DND-41 (cell line): ENCODE measurements at regions not wholly inside any gene's neighbourhood (a gene's known extent, or its start where the extent isn't known, plus 50 kb on each side); places are given as distances from the start of the nearest gene placed in this dataset.

Experiments
- ATAC-seq: fragments of 200-7000 bp; cut with Tn5 transposase; 3 replicates; pipeline ENCODE4 v1.9.1; 2021; ENCODE audit warnings: low read depth; ENCODE audit not compliant: insufficient read depth
- DNase-seq: peaks from one replicate; pipeline ENCODE4 v3.0.0-alpha.2; 2020
- H2AFZ ChIP-seq: 2 replicates; pipeline ENCODE4 v1.6.0; 2012; ENCODE audit warnings: low read depth, low read length
- H3K27ac ChIP-seq: 2 replicates; pipeline ENCODE4 v1.5.1; 2012; ENCODE audit warnings: low read length, inconsistent platforms
- H3K27me3 ChIP-seq: fragments of 200-600 bp; sonication (generic); 2 replicates; pipeline ENCODE4 v1.6.0; 2012; ENCODE audit warnings: low read length, mild to moderate bottlenecking, inconsistent platforms; ENCODE audit not compliant: insufficient read depth, poor library complexity
- H3K36me3 ChIP-seq: 2 replicates; pipeline ENCODE4 v1.5.1; 2012; ENCODE audit warnings: low read length, inconsistent platforms; ENCODE audit not compliant: insufficient read depth
- H3K4me1 ChIP-seq: 2 replicates; pipeline ENCODE4 v1.5.1; 2012; ENCODE audit warnings: mild to moderate bottlenecking, low read length; ENCODE audit not compliant: insufficient read depth
- H3K4me2 ChIP-seq: 2 replicates; pipeline ENCODE4 v1.6.0; 2012; ENCODE audit warnings: mild to moderate bottlenecking, moderate library complexity, low read length, inconsistent platforms; ENCODE audit not compliant: insufficient read depth
- H3K4me3 ChIP-seq, 2 experiments: fragments of 200-600 bp in 1 of 2; shearing (Covaris generic) in 1 of 2; 2 replicates each; pipeline ENCODE4 v1.5.1; 2012 to 2016; ENCODE audit warnings: inconsistent platforms in 2 of 2, low read length in 2 of 2, mild to moderate bottlenecking in 2 of 2, low read depth in 1 of 2, moderate library complexity in 1 of 2
- H3K79me2 ChIP-seq: 2 replicates; pipeline ENCODE4 v1.6.0; 2012; ENCODE audit warnings: low read length, inconsistent platforms; ENCODE audit not compliant: insufficient read depth
- H3K9ac ChIP-seq: 2 replicates; pipeline ENCODE4 v1.6.0; 2012; ENCODE audit warnings: low read depth, mild to moderate bottlenecking, inconsistent platforms, low read length, moderate library complexity
- H3K9me3 ChIP-seq: 2 replicates; pipeline ENCODE4 v1.5.1; 2012; ENCODE audit warnings: low read length, moderate library complexity, mild to moderate bottlenecking, inconsistent platforms; ENCODE audit not compliant: insufficient read depth, severe bottlenecking
- H4K20me1 ChIP-seq: 2 replicates; pipeline ENCODE4 v1.6.0; 2012; ENCODE audit warnings: low read length; ENCODE audit not compliant: insufficient read depth
- CTCF ChIP-seq: IDR thresholded peaks from 2 replicates; pipeline ENCODE4 v1.5.1; 2012; ENCODE audit warnings: borderline replicate concordance, low read length, moderate library complexity, mild to moderate bottlenecking; ENCODE audit not compliant: poor library complexity, severe bottlenecking; ENCODE audit errors: extremely low read depth
- EZH2 ChIP-seq: IDR thresholded peaks from 3 replicates; pipeline ENCODE4 v1.6.1; 2012; ENCODE audit warnings: borderline replicate concordance, low read depth, mild to moderate bottlenecking, moderate library complexity, low read length, inconsistent platforms; ENCODE audit not compliant: severe bottlenecking

GRCh38 chr22:48650323-48651035 lies 1177.2 kb downstream of the BRD1 start:
- Histone ChIP-seq H3K79me2 (no peaks in the 10 kb centered on the region), H3K4me3 (no peak overlapping the region), H3K4me2 (no peak overlapping the region), H3K4me1 (no peaks in the 10 kb centered on the region), H4K20me1 (peaks cover 3% of the 10 kb centered on the region; the same call in 1 of the 2 replicates), H3K27me3 (no peaks in the 10 kb centered on the region), H2AFZ (no peak overlapping the region), H3K9ac (no peak overlapping the region), H3K9me3 (no peaks in the 10 kb centered on the region), H3K27ac (no peak overlapping the region), H3K36me3 (no peaks in the 10 kb centered on the region)
- DNase-seq (no peak), ATAC-seq (no peak)
- TF ChIP-seq EZH2 (no peak), CTCF (no peak)

GRCh38 chr22:48649466-48649865 lies 1178.2 kb downstream of the BRD1 start:
- no peaks in the 10 kb centered on the region for H3K27me3 ChIP-seq
- H3K9me3 ChIP-seq: no peaks in the 10 kb centered on the region
- H3K79me2 ChIP-seq: no peaks in the 10 kb centered on the region
- H2AFZ ChIP-seq: no peak overlapping the region
- ATAC-seq (no peak), DNase-seq (no peak)
- H3K36me3 ChIP-seq: no peaks in the 10 kb centered on the region
- no peak overlapping the region for H3K9ac ChIP-seq
- no peaks in the 10 kb centered on the region for H3K4me1 ChIP-seq
- no peak overlapping the region for H3K4me3 ChIP-seq
- TF ChIP-seq CTCF: no peak
- TF ChIP-seq EZH2: no peak
- no peak overlapping the region for H3K4me2 ChIP-seq
- H3K27ac ChIP-seq: no peak overlapping the region
- peaks cover 3% of the 10 kb centered on the region; the same call in 1 of the 2 replicates for H4K20me1 ChIP-seq

GRCh38 chr22:48649031-48649430 lies 1178.6 kb downstream of the BRD1 start:
- Histone ChIP-seq H3K4me1 (no peaks in the 10 kb centered on the region), H3K9me3 (no peaks in the 10 kb centered on the region), H2AFZ (no peak overlapping the region), H3K79me2 (no peaks in the 10 kb centered on the region), H3K27ac (no peak overlapping the region), H3K9ac (no peak overlapping the region), H3K4me3 (no peak overlapping the region), H3K36me3 (no peaks in the 10 kb centered on the region), H3K27me3 (no peaks in the 10 kb centered on the region), H4K20me1 (peaks cover 3% of the 10 kb centered on the region; the same call in 1 of the 2 replicates), H3K4me2 (no peak overlapping the region)
- ATAC-seq (no peak), DNase-seq (no peak)
- no peak for TF ChIP-seq CTCF
- no peak for TF ChIP-seq EZH2
